ENCODE measurements at regions not wholly inside any gene's neighbourhood (a gene's known extent, or its start where the extent isn't known, plus 50 kb on each side); places are given as distances from the start of the nearest gene placed in this dataset.

DNA sequence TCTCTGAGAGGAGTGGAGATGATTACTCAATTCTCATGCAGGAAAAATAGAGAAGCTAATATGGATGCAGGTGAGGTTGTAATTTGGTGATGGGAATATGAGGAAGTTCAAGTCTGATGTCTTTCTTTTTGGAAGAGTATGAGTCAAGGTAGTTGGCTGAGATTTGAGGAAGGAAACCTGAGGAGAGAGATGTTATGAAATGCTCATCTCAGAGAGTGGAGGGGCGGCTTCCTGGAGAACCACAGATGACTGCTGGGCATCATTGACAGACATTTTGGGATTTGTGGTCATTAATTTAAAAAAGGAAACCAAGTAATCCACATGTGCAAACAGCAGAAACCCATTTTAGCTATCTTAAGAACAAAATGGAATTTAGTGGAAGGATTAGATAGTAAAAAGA lies 72.5 kb upstream of the UST start:
- no peak overlapping the region for H2AFZ ChIP-seq
- peaks cover 2% of the 10 kb centered on the region; the same call in 1 of the 3 replicates for H3K4me1 Mint-ChIP-seq
- TF ChIP-seq EZH2phosphoT487 (IDR thresholded peaks at IDR 0.05; ENCODE audit: unreplicated experiment) = no peak
- TF ChIP-seq, protein P1, sequence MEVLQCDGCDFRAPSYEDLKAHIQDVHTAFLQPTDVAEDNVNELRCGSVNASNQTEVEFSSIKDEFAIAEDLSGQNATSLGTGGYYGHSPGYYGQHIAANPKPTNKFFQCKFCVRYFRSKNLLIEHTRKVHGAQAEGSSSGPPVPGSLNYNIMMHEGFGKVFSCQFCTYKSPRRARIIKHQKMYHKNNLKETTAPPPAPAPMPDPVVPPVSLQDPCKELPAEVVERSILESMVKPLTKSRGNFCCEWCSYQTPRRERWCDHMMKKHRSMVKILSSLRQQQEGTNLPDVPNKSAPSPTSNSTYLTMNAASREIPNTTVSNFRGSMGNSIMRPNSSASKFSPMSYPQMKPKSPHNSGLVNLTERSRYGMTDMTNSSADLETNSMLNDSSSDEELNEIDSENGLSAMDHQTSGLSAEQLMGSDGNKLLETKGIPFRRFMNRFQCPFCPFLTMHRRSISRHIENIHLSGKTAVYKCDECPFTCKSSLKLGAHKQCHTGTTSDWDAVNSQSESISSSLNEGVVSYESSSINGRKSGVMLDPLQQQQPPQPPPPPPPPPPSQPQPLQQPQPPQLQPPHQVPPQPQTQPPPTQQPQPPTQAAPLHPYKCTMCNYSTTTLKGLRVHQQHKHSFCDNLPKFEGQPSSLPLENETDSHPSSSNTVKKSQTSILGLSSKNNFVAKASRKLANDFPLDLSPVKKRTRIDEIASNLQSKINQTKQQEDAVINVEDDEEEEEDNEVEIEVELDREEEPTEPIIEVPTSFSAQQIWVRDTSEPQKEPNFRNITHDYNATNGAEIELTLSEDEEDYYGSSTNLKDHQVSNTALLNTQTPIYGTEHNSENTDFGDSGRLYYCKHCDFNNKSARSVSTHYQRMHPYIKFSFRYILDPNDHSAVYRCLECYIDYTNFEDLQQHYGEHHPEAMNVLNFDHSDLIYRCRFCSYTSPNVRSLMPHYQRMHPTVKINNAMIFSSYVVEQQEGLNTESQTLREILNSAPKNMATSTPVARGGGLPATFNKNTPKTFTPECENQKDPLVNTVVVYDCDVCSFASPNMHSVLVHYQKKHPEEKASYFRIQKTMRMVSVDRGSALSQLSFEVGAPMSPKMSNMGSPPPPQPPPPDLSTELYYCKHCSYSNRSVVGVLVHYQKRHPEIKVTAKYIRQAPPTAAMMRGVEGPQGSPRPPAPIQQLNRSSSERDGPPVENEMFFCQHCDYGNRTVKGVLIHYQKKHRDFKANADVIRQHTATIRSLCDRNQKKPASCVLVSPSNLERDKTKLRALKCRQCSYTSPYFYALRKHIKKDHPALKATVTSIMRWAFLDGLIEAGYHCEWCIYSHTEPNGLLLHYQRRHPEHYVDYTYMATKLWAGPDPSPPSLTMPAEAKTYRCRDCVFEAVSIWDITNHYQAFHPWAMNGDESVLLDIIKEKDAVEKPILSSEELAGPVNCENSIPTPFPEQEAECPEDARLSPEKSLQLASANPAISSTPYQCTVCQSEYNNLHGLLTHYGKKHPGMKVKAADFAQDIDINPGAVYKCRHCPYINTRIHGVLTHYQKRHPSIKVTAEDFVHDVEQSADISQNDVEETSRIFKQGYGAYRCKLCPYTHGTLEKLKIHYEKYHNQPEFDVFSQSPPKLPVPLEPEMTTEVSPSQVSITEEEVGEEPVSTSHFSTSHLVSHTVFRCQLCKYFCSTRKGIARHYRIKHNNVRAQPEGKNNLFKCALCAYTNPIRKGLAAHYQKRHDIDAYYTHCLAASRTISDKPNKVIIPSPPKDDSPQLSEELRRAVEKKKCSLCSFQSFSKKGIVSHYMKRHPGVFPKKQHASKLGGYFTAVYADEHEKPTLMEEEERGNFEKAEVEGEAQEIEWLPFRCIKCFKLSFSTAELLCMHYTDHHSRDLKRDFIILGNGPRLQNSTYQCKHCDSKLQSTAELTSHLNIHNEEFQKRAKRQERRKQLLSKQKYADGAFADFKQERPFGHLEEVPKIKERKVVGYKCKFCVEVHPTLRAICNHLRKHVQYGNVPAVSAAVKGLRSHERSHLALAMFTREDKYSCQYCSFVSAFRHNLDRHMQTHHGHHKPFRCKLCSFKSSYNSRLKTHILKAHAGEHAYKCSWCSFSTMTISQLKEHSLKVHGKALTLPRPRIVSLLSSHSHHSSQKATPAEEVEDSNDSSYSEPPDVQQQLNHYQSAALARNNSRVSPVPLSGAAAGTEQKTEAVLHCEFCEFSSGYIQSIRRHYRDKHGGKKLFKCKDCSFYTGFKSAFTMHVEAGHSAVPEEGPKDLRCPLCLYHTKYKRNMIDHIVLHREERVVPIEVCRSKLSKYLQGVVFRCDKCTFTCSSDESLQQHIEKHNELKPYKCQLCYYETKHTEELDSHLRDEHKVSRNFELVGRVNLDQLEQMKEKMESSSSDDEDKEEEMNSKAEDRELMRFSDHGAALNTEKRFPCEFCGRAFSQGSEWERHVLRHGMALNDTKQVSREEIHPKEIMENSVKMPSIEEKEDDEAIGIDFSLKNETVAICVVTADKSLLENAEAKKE (CRISPR knock-in tag; IDR thresholded peaks at IDR 0.05) = no peak
- TF ChIP-seq, protein P2, sequence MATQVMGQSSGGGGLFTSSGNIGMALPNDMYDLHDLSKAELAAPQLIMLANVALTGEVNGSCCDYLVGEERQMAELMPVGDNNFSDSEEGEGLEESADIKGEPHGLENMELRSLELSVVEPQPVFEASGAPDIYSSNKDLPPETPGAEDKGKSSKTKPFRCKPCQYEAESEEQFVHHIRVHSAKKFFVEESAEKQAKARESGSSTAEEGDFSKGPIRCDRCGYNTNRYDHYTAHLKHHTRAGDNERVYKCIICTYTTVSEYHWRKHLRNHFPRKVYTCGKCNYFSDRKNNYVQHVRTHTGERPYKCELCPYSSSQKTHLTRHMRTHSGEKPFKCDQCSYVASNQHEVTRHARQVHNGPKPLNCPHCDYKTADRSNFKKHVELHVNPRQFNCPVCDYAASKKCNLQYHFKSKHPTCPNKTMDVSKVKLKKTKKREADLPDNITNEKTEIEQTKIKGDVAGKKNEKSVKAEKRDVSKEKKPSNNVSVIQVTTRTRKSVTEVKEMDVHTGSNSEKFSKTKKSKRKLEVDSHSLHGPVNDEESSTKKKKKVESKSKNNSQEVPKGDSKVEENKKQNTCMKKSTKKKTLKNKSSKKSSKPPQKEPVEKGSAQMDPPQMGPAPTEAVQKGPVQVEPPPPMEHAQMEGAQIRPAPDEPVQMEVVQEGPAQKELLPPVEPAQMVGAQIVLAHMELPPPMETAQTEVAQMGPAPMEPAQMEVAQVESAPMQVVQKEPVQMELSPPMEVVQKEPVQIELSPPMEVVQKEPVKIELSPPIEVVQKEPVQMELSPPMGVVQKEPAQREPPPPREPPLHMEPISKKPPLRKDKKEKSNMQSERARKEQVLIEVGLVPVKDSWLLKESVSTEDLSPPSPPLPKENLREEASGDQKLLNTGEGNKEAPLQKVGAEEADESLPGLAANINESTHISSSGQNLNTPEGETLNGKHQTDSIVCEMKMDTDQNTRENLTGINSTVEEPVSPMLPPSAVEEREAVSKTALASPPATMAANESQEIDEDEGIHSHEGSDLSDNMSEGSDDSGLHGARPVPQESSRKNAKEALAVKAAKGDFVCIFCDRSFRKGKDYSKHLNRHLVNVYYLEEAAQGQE (IDR thresholded peaks at IDR 0.05; ENCODE audit: unreplicated experiment) = no peak

More for the DNA sequence above, 72.5 kb upstream of the UST start:
- peaks cover 1% of the 10 kb centered on the region for H3K27me3 Mint-ChIP-seq (ENCODE audit: insufficient read depth, low read depth, poor library complexity)
- no peaks in the 10 kb centered on the region; the same call in 1 of the 2 replicates for H3F3A ChIP-seq (replicated peaks; ENCODE audit: low read depth)
- peaks cover 39% of the 10 kb centered on the region; the same call in 1 of the 2 replicates for H3K9me2 ChIP-seq (ENCODE audit: insufficient read depth)
- DNase-seq (ENCODE audit: low spot score) (no peak), ATAC-seq (no peak)
- H3K27me3 ChIP-seq (ENCODE audit: insufficient read depth) = no peaks in the 10 kb centered on the region
- no peak overlapping the region for H3K4me3 ChIP-seq
- no peaks in the 10 kb centered on the region for H3K79me2 ChIP-seq (replicated peaks; ENCODE audit: insufficient read depth)
- H3K27ac ChIP-seq (ENCODE audit: low read depth) = no peak overlapping the region
- no peak overlapping the region for H3K4me2 ChIP-seq
- no peaks in the 10 kb centered on the region; the same call in 1 of the 2 replicates for H3K4me1 ChIP-seq (ENCODE audit: insufficient read depth)
- no peaks in the 10 kb centered on the region for H3K36me3 ChIP-seq (ENCODE audit: insufficient read depth)
- no peaks in the 10 kb centered on the region for H4K20me1 ChIP-seq (replicated peaks; ENCODE audit: insufficient read depth)
- no peak overlapping the region for H3K27ac Mint-ChIP-seq
- H3K9me3 Mint-ChIP-seq = peaks cover 38% of the 10 kb centered on the region
- H3K4me3 Mint-ChIP-seq = no peak overlapping the region
- peaks cover 35% of the 10 kb centered on the region; the same call in 2 of the 3 replicates for H3K36me3 Mint-ChIP-seq (ENCODE audit: low read depth)

Measured in GM23338 (cell line).